G401.6 (cell line): ENCODE measurements at regions not wholly inside any gene's neighbourhood (a gene's known extent, or its start where the extent isn't known, plus 50 kb on each side); places are given as distances from the start of the nearest gene placed in this dataset.

Experiments used
- FAIRE-seq: peaks from 2 replicates; lab custom pipeline; 2012; peaks lifted over from hg19 to GRCh38; lab: Jason Lieb, UNC

GRCh38 chr7:16055263-16055976, 365.9 kb downstream of the CRPPA start:
- FAIRE-seq, result no peak

- FAIRE-seq, result no peak
Observed at GRCh38 chr7:16051561-16052255, 365.2 kb upstream of the MEOX2 start.

- no peak for FAIRE-seq
Observed at GRCh38 chr7:16046041-16046440, 359.6 kb upstream of the MEOX2 start.

- FAIRE-seq, result no peak
Observed at GRCh38 chr7:16045296-16045695, 358.8 kb upstream of the MEOX2 start.

GRCh38 chr7:16044645-16045044, 358.2 kb upstream of the MEOX2 start:
- FAIRE-seq, result no peak

DNA sequence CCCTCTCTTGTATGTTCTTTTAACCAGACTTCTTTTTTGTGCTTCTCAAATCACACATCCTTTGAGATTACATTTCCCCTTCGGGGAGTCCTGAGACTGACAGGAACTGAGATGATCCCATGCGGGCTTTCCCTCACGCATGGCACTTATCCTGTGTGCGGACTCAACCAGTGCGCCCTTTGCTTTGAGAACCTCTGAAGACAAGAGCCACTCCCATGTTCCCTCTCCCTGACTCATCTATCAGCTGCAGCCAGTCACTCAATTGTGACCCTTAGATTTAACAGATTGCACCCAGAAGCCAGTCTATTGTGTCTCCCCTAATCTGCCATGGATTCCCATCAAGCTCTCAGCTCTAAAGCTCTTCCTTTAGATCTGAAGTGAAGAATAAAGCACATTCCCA, 353.9 kb upstream of the MEOX2 start:
- FAIRE-seq, result no peak

- FAIRE-seq, result no peak
Observed at GRCh38 chr7:16038906-16039305, 352.4 kb upstream of the MEOX2 start.

DNA sequence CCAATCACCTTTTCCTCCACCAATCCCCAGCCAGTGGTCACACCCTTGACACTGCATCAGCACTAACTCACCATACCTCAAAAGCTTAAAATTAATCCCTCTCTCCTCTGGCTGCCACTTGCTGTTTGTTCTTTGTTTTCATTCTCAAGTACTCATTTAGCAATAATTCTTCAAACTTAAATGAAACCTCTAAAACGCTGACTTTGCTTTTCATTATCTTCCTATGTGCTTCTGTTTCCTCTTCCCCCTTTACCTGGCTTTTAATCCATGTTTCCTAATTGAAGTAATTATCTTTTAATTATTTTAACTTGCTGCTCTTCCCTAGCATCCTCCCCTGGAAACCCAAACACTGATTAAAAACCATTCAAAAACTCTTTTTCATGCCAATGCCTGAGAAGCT, 348.9 kb upstream of the MEOX2 start:
- FAIRE-seq, result no peak

DNA sequence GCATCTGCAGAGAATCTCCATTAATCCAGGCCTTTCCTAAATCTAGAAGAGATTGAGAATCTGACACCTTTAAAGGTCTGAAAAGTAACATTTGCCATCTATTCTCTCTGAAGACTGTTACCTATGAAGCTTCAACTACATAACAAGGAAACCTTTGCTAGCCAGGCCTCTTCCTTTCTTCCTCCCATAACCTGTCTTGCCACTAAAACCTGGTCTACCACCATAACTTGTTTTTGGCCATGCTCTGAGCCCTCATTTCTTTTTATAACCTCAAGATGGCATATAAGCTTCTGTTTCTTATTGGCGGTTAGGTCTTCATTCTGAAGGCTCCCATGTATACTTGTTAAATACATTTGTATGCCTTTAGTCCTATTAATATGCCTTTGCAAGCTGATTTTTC, 348.4 kb upstream of the MEOX2 start:
- no peak for FAIRE-seq

DNA sequence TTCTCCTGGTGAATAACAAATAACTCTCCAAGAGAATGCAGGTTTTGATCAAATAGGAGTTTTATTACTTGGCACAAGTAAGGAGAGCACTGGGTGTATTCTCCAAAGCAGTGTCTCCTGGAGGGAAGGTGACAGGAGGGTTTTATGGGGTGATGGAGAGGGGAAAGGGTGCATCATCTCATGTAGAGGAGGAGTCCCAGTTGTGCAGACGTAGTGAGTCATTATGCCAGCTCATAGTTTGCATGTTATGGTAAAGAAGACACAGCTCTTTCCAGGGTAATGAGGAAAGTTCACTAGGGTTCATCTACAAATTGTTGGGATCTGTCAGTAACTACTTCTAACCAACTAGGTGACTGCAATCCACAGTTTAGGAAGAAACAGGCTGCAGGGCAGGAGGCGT, 347.9 kb upstream of the MEOX2 start:
- no peak for FAIRE-seq

GRCh38 chr7:16033233-16033632, 346.8 kb upstream of the MEOX2 start:
- FAIRE-seq, result no peak

DNA sequence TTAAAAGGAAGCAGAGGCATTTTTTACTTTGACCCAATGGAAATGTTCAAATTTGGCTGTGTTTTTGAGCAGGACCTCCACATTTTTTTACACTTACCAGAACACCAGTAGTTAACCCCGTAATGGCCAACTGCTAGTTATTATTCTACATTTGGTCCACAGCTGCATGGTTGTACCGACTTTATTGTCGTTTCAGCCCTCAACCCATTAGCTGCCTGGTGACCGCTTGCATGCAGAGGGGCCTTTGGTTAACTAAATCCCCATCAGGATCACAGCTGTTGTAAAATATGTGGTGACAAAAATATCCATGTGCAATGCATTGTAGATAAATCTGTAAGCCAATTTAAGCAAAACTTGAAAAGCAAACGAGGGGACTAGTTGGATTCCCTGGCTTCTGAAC, 342.2 kb upstream of the MEOX2 start:
- FAIRE-seq, result no peak

DNA sequence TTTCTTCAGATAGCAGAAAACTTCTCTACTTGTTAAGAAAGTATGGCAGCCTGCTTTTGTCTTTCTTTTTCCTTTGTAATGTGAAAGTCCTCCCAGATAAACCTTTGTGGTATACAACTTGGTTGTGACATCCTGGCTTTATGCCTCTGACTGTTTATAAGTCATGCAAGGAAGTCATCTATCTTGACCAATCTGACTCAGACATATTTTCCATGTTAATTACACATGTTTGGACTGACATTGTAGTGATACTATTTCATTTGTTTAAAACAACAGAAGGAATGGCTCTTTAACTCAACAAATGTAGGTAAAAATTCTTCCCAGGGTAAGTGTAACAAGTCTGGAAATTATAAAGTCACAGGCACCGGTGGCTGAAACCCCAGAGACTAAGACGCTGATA, 341.6 kb upstream of the MEOX2 start:
- FAIRE-seq, result no peak

- no peak for FAIRE-seq
Observed at GRCh38 chr7:16027396-16027795, 340.9 kb upstream of the MEOX2 start.

DNA sequence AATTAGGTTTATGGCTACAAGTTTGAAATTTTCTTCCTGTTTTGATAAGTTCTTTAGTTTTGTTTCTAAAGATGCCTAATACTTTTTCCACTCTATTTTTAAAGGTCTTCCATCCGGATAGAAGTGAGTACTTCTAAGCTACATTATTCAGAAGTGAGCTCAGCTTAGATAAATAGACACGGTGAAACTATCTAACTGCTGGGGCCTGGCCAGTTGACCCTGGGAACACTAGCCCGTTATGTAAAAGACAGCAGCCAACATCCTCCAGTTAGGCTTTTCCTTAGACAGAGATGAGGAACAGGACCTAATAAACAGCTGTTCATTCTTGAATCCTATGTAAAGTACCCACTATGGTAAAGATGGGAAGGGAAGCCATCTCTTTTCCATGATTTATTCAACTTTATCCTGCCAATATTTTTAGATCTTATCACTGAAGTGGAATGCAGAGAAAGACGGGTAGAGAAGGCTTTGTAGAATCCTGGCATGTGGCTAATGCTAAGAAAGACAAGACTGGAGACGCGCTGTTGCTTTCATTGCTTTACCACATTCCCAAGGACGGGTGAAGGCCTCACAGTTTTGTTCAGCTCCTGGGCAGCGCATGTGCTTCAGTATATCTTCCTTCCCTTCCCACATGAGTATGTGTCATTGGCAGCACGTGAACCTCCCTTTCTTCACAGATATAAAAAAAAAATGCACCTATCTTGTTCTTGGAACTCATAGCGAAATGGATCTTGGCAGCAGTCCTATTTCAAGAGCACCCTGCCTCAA, 340.0 kb upstream of the MEOX2 start:
- FAIRE-seq, result no peak

- no peak for FAIRE-seq
Observed at GRCh38 chr7:16025696-16026095, 339.2 kb upstream of the MEOX2 start.

DNA sequence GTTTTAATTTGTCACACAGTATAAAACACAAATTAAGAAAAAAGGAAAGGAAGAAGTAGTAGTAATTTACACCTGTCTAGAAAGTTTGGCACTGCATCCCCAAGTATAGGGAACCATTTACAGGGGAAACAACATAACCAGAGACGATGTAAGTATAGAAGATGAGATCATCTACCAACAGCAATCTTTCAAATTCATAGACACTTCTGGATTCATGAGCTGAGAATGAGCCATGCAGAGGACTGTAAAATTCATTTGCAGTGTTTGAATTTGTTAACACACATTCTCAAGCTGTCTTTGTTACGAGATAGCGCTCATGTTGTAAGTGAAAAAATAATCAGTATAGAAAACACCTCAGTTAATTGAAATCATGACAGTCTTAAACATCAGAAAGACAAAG, 337.0 kb upstream of the MEOX2 start:
- no peak for FAIRE-seq

DNA sequence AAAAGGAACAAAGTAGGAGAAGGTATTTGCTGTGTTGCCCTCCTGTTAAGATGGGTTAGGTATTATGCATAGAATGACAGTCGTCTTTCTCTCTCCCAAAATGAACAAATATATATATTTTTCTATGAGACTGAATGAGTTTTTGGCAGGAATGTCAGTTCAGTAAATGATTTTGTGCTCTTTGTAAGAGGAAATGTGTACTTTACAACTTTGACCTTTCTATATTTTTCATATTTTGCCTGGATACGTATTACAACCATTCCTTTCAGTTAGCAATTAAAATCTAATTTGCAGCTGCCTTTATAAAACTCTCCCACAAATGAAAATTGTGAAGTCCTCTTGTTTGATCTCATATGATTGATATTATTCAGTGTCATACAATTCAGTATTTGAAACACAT, 336.6 kb upstream of the MEOX2 start:
- no peak for FAIRE-seq

DNA sequence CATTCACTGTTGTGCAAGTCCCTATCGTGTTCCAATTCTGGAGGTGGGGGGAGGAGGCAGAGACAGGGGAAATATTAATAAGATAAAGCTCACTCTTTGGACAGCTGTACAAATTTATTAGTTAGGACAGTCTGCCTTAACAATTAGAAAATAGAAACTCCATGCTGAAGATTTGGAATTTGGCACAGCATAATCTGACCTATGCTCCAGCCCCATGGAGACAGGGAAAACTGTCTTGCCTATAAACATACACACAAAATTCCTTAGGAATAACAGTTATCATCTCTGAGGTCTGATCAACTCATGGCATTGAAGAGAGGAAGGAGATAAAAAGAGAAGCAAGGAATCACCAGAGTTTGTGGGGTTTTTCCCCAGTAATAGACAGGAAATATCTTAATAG, 335.4 kb upstream of the MEOX2 start:
- no peak for FAIRE-seq

DNA sequence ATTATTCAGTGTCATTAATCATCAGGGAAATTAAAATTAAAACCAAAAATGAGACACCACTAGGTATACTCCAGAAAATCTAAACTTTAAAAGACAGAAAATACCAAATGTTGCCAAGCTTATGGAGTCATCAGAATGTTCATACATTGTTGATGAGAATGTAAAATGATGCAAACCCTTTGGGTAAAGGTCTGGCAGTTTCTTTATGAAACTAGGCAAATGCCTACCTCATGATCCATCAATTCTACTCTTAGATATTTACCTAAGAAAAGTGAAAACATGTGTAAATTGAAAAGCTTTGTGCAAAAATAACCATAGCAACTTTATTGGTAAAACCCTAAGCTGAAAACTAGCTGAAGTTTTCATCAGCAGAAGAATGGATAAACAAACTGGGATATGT, 329.5 kb upstream of the MEOX2 start:
- FAIRE-seq, result no peak

GRCh38 chr7:16014031-16014430, 327.5 kb upstream of the MEOX2 start:
- no peak for FAIRE-seq

DNA sequence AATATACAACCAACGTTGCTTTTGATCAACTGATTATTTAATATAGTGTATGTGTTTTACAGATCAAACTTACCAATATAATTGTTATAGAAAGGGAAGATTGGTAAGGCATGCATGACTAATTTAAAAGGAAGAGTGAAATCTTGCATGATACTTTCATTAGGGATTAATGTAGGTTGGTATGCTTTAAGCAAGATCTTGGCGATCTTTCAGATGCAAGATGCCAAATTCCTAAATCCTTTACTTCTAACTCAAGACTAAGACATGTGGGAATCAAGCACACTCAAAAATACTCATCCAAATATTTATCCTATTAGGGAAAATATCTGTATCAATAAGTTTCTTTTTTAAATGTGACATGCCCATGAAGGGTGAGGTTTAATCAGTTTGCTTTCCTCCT, 321.4 kb upstream of the MEOX2 start:
- no peak for FAIRE-seq

GRCh38 chr7:16004702-16005101, 318.2 kb upstream of the MEOX2 start:
- no peak for FAIRE-seq

DNA sequence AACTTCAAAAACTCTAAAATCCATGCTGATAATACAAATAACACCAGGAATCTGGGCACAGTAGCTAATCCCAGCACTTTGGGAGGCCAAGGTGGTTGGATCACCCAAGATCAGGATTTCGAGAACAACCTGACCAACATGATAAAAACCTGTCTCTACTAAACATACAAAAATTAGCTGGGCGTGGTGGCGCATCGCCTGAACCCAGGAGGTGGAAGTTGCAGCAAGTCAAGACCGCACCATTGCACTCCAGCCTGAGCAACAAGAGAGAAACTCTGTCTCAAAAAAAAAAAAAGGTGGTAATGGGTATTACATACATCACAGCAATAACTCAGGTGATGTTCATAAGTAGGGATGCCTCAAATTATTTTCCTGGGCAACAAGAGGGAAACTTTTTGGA, 315.0 kb upstream of the MEOX2 start:
- FAIRE-seq, result no peak
